GM12878 (cell line): ENCODE measurements at regions not wholly inside any gene's neighbourhood (a gene's known extent, or its start where the extent isn't known, plus 50 kb on each side); places are given as distances from the start of the nearest gene placed in this dataset.

Experiments
- ATAC-seq: fragments of 200-7000 bp; cut with Tn5 transposase; 3 replicates; pipeline ENCODE4 v1.9.1; 2020; ENCODE audit warnings: mild to moderate bottlenecking, moderate library complexity
- BruUV-seq: library from RNA; stranded (reverse); fragments of 400-500 nt; replicated peaks from 2 replicates; lab custom pipeline; 2021; lab: Mats Ljungman, UMichigan
- CTCF ChIA-PET: fragments of 300-600 bp; sonication (Branson Sonifier 250); formaldehyde crosslinking; extraction: SDS; loops from one replicate; lab custom pipeline; 2021; ENCODE audit warnings: inconsistent platforms; lab: Yijun Ruan, JAX
- POLR2A ChIA-PET: fragments of 350-600 bp; formaldehyde crosslinking; extraction: SDS; loops from one replicate; lab custom pipeline; 2021; ENCODE audit warnings: inconsistent platforms; lab: Charles Lee
- RAD21 ChIA-PET: fragments of 300-600 bp; sonication (Branson Sonifier 250); formaldehyde crosslinking; loops from one replicate; lab custom pipeline; 2023; ENCODE audit warnings: antibody characterized with exemption; ENCODE audit not compliant: unreplicated experiment; lab: Charles Lee
- SMC1A ChIA-PET: fragments of 300-600 bp; sonication (Branson Sonifier 250); formaldehyde crosslinking; loops from one replicate; lab custom pipeline; 2023; ENCODE audit not compliant: unreplicated experiment, uncharacterized antibody; lab: Charles Lee
- DNase-seq: peaks from one replicate; pipeline ENCODE4 v3.0.0-alpha.2; 2011; ENCODE audit warnings: low read depth, low spot score
- FAIRE-seq: peaks from 3 replicates; lab custom pipeline; 2011; peaks lifted over from hg19 to GRCh38; lab: Jason Lieb, UNC
- H2AFZ ChIP-seq: 2 replicates; pipeline ENCODE4 v1.6.0; 2011; ENCODE audit warnings: low read depth, low read length, control low read depth; ENCODE audit not compliant: control insufficient read depth
- H3K27ac ChIP-seq: 2 replicates; pipeline ENCODE4 v1.5.1; 2011; ENCODE audit warnings: control low read depth; ENCODE audit not compliant: control insufficient read depth, insufficient read depth
- H3K27me3 ChIP-seq, 2 experiments: replicated peaks in 1 of 2; 2 replicates each; pipeline versions ENCODE4 v1.6.0 to v1.6.1; 2011; ENCODE audit warnings: low read length in 1 of 2; ENCODE audit not compliant: control insufficient read depth in 2 of 2, insufficient read depth in 2 of 2
- H3K36me3 ChIP-seq, 2 experiments: 2 replicates each; pipeline ENCODE4 v1.5.1; 2011; ENCODE audit warnings: low read length in 1 of 2; ENCODE audit not compliant: control insufficient read depth in 2 of 2, insufficient read depth in 2 of 2
- H3K4me1 ChIP-seq: 2 replicates; pipeline ENCODE4 v1.6.1; 2011; ENCODE audit warnings: mild to moderate bottlenecking, low read length, moderate library complexity, mixed read lengths; ENCODE audit not compliant: control insufficient read depth, insufficient read depth
- H3K4me2 ChIP-seq: 2 replicates; pipeline ENCODE4 v1.6.0; 2011; ENCODE audit warnings: control low read depth; ENCODE audit not compliant: control insufficient read depth, insufficient read depth
- H3K4me3 ChIP-seq: fragments of 200-600 bp; sonication (generic); 2 replicates; pipeline ENCODE4 v1.5.1; 2016
- H3K79me2 ChIP-seq: 2 replicates; pipeline ENCODE4 v1.6.0; 2011; ENCODE audit warnings: low read length; ENCODE audit not compliant: control insufficient read depth, insufficient read depth
- H3K9ac ChIP-seq: 2 replicates; pipeline ENCODE4 v1.8.0; 2011; ENCODE audit warnings: low read length, control low read depth, mixed read lengths; ENCODE audit not compliant: control insufficient read depth, insufficient read depth
- H3K9me3 ChIP-seq: replicated peaks from 3 replicates; pipeline ENCODE4 v1.5.1; 2011; ENCODE audit warnings: mild to moderate bottlenecking, low read length; ENCODE audit not compliant: control insufficient read depth, insufficient read depth
- H4K20me1 ChIP-seq: 2 replicates; pipeline ENCODE4 v1.6.0; 2011; ENCODE audit not compliant: control insufficient read depth, insufficient read depth
- CBX5 ChIP-seq: sonication (generic); IDR thresholded peaks from 2 replicates; pipeline ENCODE4 v1.6.1; 2016; ENCODE audit warnings: low read depth, moderate library complexity, mild to moderate bottlenecking, inconsistent platforms
- CEBPZ ChIP-seq: fragments of 150-350 bp; IDR thresholded peaks from 2 replicates; pipeline ENCODE4 v1.6.1; 2016; ENCODE audit warnings: low read depth, low read length
- CREM ChIP-seq: IDR thresholded peaks from 2 replicates; pipeline ENCODE4 v1.6.1; 2014; ENCODE audit warnings: antibody characterized with exemption, low read depth
- ESRRA ChIP-seq: IDR thresholded peaks from 2 replicates; pipeline ENCODE4 v1.6.1; 2012; ENCODE audit warnings: mild to moderate bottlenecking, low read length, improper control_type of control experiment
- HCFC1 ChIP-seq: fragments of 150-350 bp; IDR thresholded peaks from 2 replicates; pipeline ENCODE4 v1.6.1; 2014; ENCODE audit warnings: low read length
- HSF1 ChIP-seq: fragments of 150-350 bp; IDR thresholded peaks from 2 replicates; pipeline ENCODE4 v1.6.1; 2014; ENCODE audit warnings: mild to moderate bottlenecking, low read depth, low read length
- MYC ChIP-seq: IDR thresholded peaks from 2 replicates; pipeline ENCODE4 v1.6.1; 2011; ENCODE audit warnings: mild to moderate bottlenecking, low read length, moderate library complexity, inconsistent platforms; ENCODE audit not compliant: insufficient read depth, insufficient replicate concordance, insufficient read length, severe bottlenecking
- NR2C2 ChIP-seq: IDR thresholded peaks from 2 replicates; pipeline ENCODE4 v1.6.1; 2011; ENCODE audit warnings: borderline replicate concordance, low read depth; ENCODE audit not compliant: control insufficient read depth, insufficient read length
- TARDBP ChIP-seq: IDR thresholded peaks from 2 replicates; pipeline ENCODE4 v1.6.1; 2016; ENCODE audit warnings: borderline replicate concordance
- TCF3 ChIP-seq: IDR thresholded peaks from 2 replicates; pipeline ENCODE4 v1.6.1; 2012; ENCODE audit warnings: low read depth, mild to moderate bottlenecking, low read length, borderline replicate concordance; ENCODE audit not compliant: insufficient read depth
- USF2 ChIP-seq: IDR thresholded peaks from 2 replicates; pipeline ENCODE4 v1.6.1; 2011; ENCODE audit warnings: low read depth, low read length, improper control_type of control experiment, borderline replicate concordance
- YBX1 ChIP-seq: fragments of 450-650 bp; IDR thresholded peaks from 2 replicates; pipeline ENCODE4 v1.6.1; 2016; ENCODE audit warnings: antibody characterized with exemption
- YY1 ChIP-seq: IDR thresholded peaks from 2 replicates; pipeline ENCODE4 v1.6.1; 2011; ENCODE audit warnings: low read depth, mild to moderate bottlenecking, low read length
- ZNF384 ChIP-seq: IDR thresholded peaks from 2 replicates; pipeline ENCODE4 v1.6.1; 2012; ENCODE audit warnings: low read depth, mild to moderate bottlenecking, low read length, improper control_type of control experiment, borderline replicate concordance
- ZNF592 ChIP-seq: fragments of 450-650 bp; IDR thresholded peaks from 2 replicates; pipeline ENCODE4 v1.6.1; 2017; ENCODE audit warnings: mild to moderate bottlenecking, moderate library complexity
- ZZZ3 ChIP-seq: IDR thresholded peaks from 2 replicates; pipeline ENCODE4 v1.6.1; 2011; ENCODE audit warnings: low read depth; ENCODE audit not compliant: control insufficient read depth, insufficient read length
- WGBS: methylation state at CpG from one replicate; pipeline ENCODE4 v1.1.6; 2016; ENCODE audit warnings: low lambda C conversion rate; ENCODE audit not compliant: insufficient replicate concordance, insufficient coverage; ENCODE audit errors: missing lambda C conversion rate; 5-methylcytosine and 5-hydroxymethylcytosine counted together
- in situ Hi-C: fragments of 300-500 bp; cut with MboI; formaldehyde crosslinking; loops from 9 replicates; pipeline ENCODE4 v1.14.3; 2018; ENCODE audit warnings: mixed read lengths
- intact Hi-C: fragments of 100-400 bp; cut with micrococcal nuclease; formaldehyde crosslinking; loops from one replicate; pipeline ENCODE4 v1.14.2; 2022; ENCODE audit not compliant: unreplicated experiment

- no peak overlapping the region for H3K4me3 ChIP-seq
- intact Hi-C loops = no loop called here
- H3K9me3 ChIP-seq = no peaks in the 10 kb centered on the region; the same call in 2 of the 3 replicates
- in situ Hi-C loops = no loop called here
- SMC1A ChIA-PET = no interaction called here
- FAIRE-seq (no peak), DNase-seq (no peak), ATAC-seq (no peak)
- H3K9ac ChIP-seq = no peak overlapping the region
- no TSS peak for BruUV-seq
- no peak overlapping the region for H2AFZ ChIP-seq
- RAD21 ChIA-PET = no interaction called here
- no peaks in the 10 kb centered on the region for H4K20me1 ChIP-seq
- CTCF ChIA-PET = no interaction called here
- no peaks in the 10 kb centered on the region for H3K79me2 ChIP-seq
- whole genome bisulfite sequencing = 45% methylated on average over 7 of the region's 7 CpGs
- no peak overlapping the region for H3K27ac ChIP-seq
- POLR2A ChIA-PET = no interaction called here
- no peaks in the 10 kb centered on the region for H3K4me1 ChIP-seq
- no peaks in the 10 kb centered on the region for H3K36me3 ChIP-seq
- no peaks in the 10 kb centered on the region for H3K27me3 ChIP-seq
- no peak overlapping the region for H3K4me2 ChIP-seq
- TF ChIP-seq NR2C2 (no peak), ESRRA (no peak), HCFC1 (no peak), HSF1 (no peak), CREM (no peak), TARDBP (no peak), MYC (no peak), YY1 (0 out of 2 replicates have a peak, but pooled peaks have one; percentile 17), ZZZ3 (no peak), YBX1 (no peak), ZNF592 (no peak), ZNF384 (no peak), TCF3 (no peak), CEBPZ (0 out of 2 replicates have a peak, but pooled peaks have one; percentile 40), CBX5 (peak; percentile 50; the same call in 1 of the 2 replicates), USF2 (no peak)
Observed at GRCh38 chr6:99026135-99026534, 78.4 kb upstream of the FBXL4 start.
